ENCODE measurements at regions not wholly inside any gene's neighbourhood (a gene's known extent, or its start where the extent isn't known, plus 50 kb on each side); places are given as distances from the start of the nearest gene placed in this dataset.

GRCh38 chr4:15293711-15294110, 134.1 kb upstream of the C1QTNF7 start:
- H3K4me3 ChIP-seq (ENCODE audit: insufficient read depth, low read length), result no peak overlapping the region
- no peaks in the 10 kb centered on the region for H3K36me3 ChIP-seq (ENCODE audit: insufficient read depth, low read length)
- TF ChIP-seq CTCF (IDR thresholded peaks at IDR 0.05; ENCODE audit: extremely low read depth, low read depth, low read length), result no peak
- DNase-seq (ENCODE audit: insufficient read length, low spot score, missing footprints), result no peak
- H3K4me2 ChIP-seq (ENCODE audit: insufficient read depth, low read length), result no peak overlapping the region
- no peaks in the 10 kb centered on the region for H3K27me3 ChIP-seq (ENCODE audit: insufficient read depth, low read length)
- H3K9me3 ChIP-seq (ENCODE audit: low read depth, low read length), result no peaks in the 10 kb centered on the region
- H3K27ac ChIP-seq (ENCODE audit: low read depth, low read length), result no peak overlapping the region
- no peaks in the 10 kb centered on the region for H3K4me1 ChIP-seq (ENCODE audit: insufficient read depth, low read length)
- no peak overlapping the region for H2AFZ ChIP-seq (ENCODE audit: low read length)
- no peaks in the 10 kb centered on the region for H3K79me2 ChIP-seq (ENCODE audit: insufficient read depth, low read length)
- no peaks in the 10 kb centered on the region for H4K20me1 ChIP-seq (ENCODE audit: insufficient read depth, low read length)

DNA sequence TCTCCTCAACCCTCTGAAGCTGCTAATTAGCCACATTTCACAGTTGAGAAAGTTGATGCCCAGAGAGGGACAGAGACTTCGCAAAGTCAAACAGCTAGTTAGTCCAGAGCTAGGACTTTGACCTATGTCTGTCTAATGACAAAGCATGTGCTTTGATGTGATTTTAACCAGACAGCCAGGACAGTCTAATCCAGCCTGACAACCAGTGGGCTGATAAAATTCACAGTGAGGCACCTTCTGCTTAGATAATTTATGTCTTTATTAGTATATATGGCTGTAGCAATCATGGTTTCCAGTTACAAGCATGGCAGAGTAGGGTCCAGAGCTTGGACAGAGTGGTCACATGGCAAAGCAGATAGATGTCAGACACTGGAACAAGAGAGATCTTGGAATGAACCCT, 133.6 kb upstream of the C1QTNF7 start:
- Histone ChIP-seq H3K4me1 (ENCODE audit: insufficient read depth, low read length) (no peaks in the 10 kb centered on the region), H4K20me1 (ENCODE audit: insufficient read depth, low read length) (no peaks in the 10 kb centered on the region), H3K27me3 (ENCODE audit: insufficient read depth, low read length) (no peaks in the 10 kb centered on the region), H3K27ac (ENCODE audit: low read depth, low read length) (no peak overlapping the region), H3K79me2 (ENCODE audit: insufficient read depth, low read length) (no peaks in the 10 kb centered on the region), H3K9me3 (ENCODE audit: low read depth, low read length) (no peaks in the 10 kb centered on the region), H3K36me3 (ENCODE audit: insufficient read depth, low read length) (no peaks in the 10 kb centered on the region), H3K4me2 (ENCODE audit: insufficient read depth, low read length) (no peak overlapping the region), H3K4me3 (ENCODE audit: insufficient read depth, low read length) (no peak overlapping the region), H2AFZ (ENCODE audit: low read length) (no peak overlapping the region)
- no peak for DNase-seq (ENCODE audit: insufficient read length, low spot score, missing footprints)
- TF ChIP-seq CTCF (IDR thresholded peaks at IDR 0.05; ENCODE audit: extremely low read depth, low read depth, low read length), result no peak

DNA sequence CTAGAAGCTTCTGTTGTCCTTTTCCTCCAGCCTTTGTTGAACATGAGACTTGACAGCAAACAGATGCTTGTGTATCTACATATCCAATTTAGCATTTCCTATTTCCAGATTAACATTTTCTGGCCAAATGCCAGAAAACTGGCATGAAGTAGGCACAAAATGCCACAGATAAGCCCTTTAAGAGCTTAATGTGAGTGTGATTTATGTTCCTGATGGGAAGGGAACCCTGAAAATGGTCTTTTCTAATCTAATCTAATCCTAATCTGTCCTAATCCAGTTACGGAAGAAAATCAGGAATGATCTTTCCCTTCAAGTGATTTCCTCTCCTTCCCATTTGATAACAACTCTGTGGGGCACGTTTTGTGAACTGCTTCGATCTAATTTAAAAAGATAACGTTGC, 133.0 kb upstream of the C1QTNF7 start:
- Histone ChIP-seq H3K27me3 (ENCODE audit: insufficient read depth, low read length) (peaks cover 1% of the 10 kb centered on the region), H3K4me2 (ENCODE audit: insufficient read depth, low read length) (no peak overlapping the region), H3K9me3 (ENCODE audit: low read depth, low read length) (no peaks in the 10 kb centered on the region), H2AFZ (ENCODE audit: low read length) (no peak overlapping the region), H3K27ac (ENCODE audit: low read depth, low read length) (no peak overlapping the region), H3K36me3 (ENCODE audit: insufficient read depth, low read length) (no peaks in the 10 kb centered on the region), H3K79me2 (ENCODE audit: insufficient read depth, low read length) (no peaks in the 10 kb centered on the region), H4K20me1 (ENCODE audit: insufficient read depth, low read length) (no peaks in the 10 kb centered on the region), H3K4me1 (ENCODE audit: insufficient read depth, low read length) (no peaks in the 10 kb centered on the region), H3K4me3 (ENCODE audit: insufficient read depth, low read length) (no peak overlapping the region)
- no peak for TF ChIP-seq CTCF (IDR thresholded peaks at IDR 0.05; ENCODE audit: extremely low read depth, low read depth, low read length)
- DNase-seq (ENCODE audit: insufficient read length, low spot score, missing footprints), result no peak

DNA sequence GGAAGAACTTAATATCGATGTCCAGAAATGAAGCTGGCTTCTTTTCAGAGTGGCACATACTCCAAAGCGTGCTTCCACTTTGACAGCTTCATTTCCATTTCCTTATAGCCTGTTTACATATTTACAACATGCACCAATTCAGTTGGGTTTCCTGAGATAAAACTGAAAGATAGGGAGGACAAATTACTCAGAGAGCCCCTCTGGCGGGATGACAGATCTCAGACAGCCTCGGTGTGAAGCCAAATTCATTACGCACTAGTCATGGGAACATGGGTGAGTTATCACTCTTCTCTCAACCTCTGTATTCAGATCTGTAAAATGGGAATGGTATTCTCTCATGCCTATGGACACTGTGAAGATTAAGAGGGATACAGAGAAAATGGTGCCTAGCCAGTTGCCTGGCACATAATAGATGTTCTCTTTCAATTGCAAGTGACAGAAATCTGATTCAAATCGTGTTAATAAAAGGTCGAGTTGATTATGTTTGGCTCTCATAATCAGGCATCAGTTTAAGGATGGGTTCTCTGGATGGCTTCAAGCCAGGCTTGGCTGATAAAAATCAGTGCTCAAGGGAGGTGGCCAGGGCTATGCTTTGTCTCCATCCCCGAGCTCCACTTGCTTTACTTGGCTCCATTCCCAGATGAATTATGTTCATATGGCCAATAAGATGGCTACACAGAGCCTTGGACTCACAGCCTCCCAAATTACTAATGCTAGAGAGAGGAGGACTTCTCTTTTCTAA, 132.2 kb upstream of the C1QTNF7 start:
- Histone ChIP-seq H3K27ac (ENCODE audit: low read depth, low read length) (no peak overlapping the region), H3K9me3 (ENCODE audit: low read depth, low read length) (no peaks in the 10 kb centered on the region), H3K4me2 (ENCODE audit: insufficient read depth, low read length) (no peak overlapping the region), H3K79me2 (ENCODE audit: insufficient read depth, low read length) (no peaks in the 10 kb centered on the region), H4K20me1 (ENCODE audit: insufficient read depth, low read length) (no peaks in the 10 kb centered on the region), H2AFZ (ENCODE audit: low read length) (no peak overlapping the region), H3K4me1 (ENCODE audit: insufficient read depth, low read length) (no peaks in the 10 kb centered on the region), H3K4me3 (ENCODE audit: insufficient read depth, low read length) (no peak overlapping the region), H3K27me3 (ENCODE audit: insufficient read depth, low read length) (peaks cover 7% of the 10 kb centered on the region), H3K36me3 (ENCODE audit: insufficient read depth, low read length) (no peaks in the 10 kb centered on the region)
- TF ChIP-seq CTCF (IDR thresholded peaks at IDR 0.05; ENCODE audit: extremely low read depth, low read depth, low read length), result no peak
- no peak for DNase-seq (ENCODE audit: insufficient read length, low spot score, missing footprints)
